ENCODE measurements at regions not wholly inside any gene's neighbourhood (a gene's known extent, or its start where the extent isn't known, plus 50 kb on each side); places are given as distances from the start of the nearest gene placed in this dataset.

DNA sequence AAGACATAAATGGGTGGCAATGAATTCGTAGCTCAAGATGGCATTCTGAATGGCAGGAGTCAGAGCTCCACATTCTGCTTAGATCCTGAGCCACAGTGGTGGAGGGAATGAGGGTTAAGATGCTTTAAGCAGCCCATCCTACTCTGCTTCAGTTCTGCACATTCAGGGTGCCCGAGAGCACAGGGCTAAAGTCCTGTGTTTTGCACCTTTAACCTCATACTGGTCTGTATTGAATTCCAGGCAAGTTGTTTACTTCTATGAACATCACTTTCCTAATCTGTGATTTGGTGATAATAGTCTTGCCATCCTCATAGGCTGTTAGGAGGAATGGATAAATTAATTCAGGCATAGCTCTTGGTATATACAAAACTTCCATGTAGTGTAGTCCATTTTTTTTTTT, 321.6 kb upstream of the CD180 start:
- intact Hi-C loops (cut with DNase I) = no loop called here
- H3K9ac ChIP-seq (ENCODE audit: low read depth in 2 of 2, low read length in 2 of 2) = no peak overlapping the region
- no peak for DNase-seq
- H3K27ac ChIP-seq = no peak overlapping the region
- TF ChIP-seq, protein P1, sequence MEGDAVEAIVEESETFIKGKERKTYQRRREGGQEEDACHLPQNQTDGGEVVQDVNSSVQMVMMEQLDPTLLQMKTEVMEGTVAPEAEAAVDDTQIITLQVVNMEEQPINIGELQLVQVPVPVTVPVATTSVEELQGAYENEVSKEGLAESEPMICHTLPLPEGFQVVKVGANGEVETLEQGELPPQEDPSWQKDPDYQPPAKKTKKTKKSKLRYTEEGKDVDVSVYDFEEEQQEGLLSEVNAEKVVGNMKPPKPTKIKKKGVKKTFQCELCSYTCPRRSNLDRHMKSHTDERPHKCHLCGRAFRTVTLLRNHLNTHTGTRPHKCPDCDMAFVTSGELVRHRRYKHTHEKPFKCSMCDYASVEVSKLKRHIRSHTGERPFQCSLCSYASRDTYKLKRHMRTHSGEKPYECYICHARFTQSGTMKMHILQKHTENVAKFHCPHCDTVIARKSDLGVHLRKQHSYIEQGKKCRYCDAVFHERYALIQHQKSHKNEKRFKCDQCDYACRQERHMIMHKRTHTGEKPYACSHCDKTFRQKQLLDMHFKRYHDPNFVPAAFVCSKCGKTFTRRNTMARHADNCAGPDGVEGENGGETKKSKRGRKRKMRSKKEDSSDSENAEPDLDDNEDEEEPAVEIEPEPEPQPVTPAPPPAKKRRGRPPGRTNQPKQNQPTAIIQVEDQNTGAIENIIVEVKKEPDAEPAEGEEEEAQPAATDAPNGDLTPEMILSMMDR (IDR thresholded peaks at IDR 0.05) = no peak
- H3K9me3 ChIP-seq = no peaks in the 10 kb centered on the region
- no peaks in the 10 kb centered on the region for H3K4me1 ChIP-seq
- no peaks in the 10 kb centered on the region for H3K27me3 ChIP-seq
- H3K4me3 ChIP-seq = no peak overlapping the region
- H3K36me3 ChIP-seq = no peaks in the 10 kb centered on the region

DNA sequence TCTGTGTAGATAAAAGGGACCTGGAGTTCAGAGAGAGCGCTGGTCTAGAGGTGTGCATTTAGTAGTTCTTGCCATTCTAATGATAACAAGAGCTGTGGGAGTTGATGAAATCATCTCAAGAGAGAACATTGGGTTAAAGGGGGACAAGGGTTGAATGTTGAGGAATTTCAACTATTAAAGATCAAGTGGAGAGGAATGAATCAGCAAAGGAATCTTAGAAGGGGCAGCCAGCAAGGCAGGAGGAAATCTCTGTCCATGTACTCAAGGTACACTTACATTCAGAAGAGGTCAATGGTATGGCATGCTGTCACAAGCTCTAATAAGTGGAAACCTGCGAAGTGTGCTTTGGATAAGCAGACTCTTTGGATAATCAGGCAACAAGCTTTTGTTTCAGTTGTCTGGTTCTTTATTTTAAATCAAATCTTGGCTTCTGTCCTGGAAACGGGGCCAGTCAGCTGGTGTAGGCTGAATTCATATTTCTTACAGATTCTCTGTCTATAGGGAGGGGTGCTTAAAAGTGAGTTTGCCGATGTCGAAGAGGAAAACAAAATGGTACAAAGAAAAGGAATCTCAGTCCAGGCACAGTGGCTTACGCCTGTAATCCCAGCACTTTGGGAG, 320.5 kb upstream of the CD180 start:
- no peaks in the 10 kb centered on the region for H3K27me3 ChIP-seq
- H3K27ac ChIP-seq = no peak overlapping the region
- H3K4me3 ChIP-seq = no peak overlapping the region
- no peak for DNase-seq
- intact Hi-C loops (cut with DNase I) = no loop called here
- TF ChIP-seq, protein P1 (IDR thresholded peaks at IDR 0.05) = no peak
- H3K36me3 ChIP-seq = no peaks in the 10 kb centered on the region
- H3K9me3 ChIP-seq = no peaks in the 10 kb centered on the region
- H3K4me1 ChIP-seq = no peaks in the 10 kb centered on the region
- no peak overlapping the region for H3K9ac ChIP-seq (ENCODE audit: low read depth in 2 of 2, low read length in 2 of 2)

DNA sequence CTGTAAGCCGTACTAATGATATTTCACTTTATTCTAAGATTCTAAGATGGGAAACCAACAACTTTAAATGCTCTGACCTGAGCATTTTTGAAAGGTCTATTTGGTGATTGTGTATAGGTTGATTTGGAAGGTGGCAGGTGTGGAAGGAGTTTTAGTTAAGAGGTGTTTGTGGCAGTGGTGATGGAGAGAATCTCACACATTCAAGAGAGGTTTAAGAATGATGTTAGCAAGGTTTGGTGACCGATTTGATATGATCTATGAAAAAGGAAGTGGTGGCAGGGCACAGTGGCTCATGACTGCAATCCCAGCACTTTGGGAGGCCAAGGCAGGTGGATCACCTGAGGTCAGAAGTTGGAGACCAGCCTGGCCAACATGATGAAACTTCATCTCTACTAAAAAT, 319.2 kb upstream of the CD180 start:
- TF ChIP-seq, protein P1 (IDR thresholded peaks at IDR 0.05) = no peak
- no peaks in the 10 kb centered on the region for H3K27me3 ChIP-seq
- H3K4me1 ChIP-seq = no peaks in the 10 kb centered on the region
- no peaks in the 10 kb centered on the region for H3K9me3 ChIP-seq
- H3K36me3 ChIP-seq = no peaks in the 10 kb centered on the region
- no peak overlapping the region for H3K9ac ChIP-seq (ENCODE audit: low read depth in 2 of 2, low read length in 2 of 2)
- H3K4me3 ChIP-seq = no peak overlapping the region
- intact Hi-C loops (cut with DNase I) = no loop called here
- no peak for DNase-seq
- no peak overlapping the region for H3K27ac ChIP-seq

DNA sequence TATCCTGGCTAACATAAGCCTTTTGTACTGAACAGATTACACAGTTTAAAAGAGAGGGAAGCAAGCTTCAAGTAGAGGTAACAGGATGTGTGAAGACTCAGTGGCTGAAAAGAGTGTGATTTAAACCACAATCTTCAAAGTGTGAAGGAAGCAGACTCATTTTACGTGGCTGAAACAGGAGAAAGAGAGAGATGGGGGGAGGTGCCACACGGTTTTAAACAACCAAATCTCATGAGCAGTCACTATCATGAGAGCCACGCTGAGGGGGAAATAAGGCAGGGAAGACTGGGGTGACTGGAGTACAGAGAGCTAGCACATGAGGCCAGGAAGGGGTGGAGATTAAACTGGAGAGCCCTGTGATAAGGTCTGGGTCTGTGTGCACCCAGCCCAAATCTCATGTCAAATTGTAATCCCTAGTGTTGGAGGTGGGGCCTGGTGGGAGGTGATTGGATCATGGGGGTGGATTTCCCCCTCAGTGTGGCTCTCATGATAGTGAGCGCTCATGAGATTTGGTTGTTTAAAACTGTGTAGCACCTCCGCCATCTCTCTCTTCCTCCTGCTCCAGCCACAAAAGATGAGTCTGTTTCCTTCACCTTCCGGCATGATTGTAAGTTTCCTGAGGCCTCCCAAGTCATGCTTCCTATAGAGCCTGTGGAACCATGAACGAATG, 318.6 kb upstream of the CD180 start:
- no peak overlapping the region for H3K9ac ChIP-seq (ENCODE audit: low read depth in 2 of 2, low read length in 2 of 2)
- intact Hi-C loops (cut with DNase I) = no loop called here
- H3K36me3 ChIP-seq = no peaks in the 10 kb centered on the region
- no peak overlapping the region for H3K4me3 ChIP-seq
- no peaks in the 10 kb centered on the region for H3K27me3 ChIP-seq
- no peaks in the 10 kb centered on the region for H3K4me1 ChIP-seq
- no peak for DNase-seq
- H3K9me3 ChIP-seq = no peaks in the 10 kb centered on the region
- TF ChIP-seq, protein P1 (IDR thresholded peaks at IDR 0.05) = no peak
- H3K27ac ChIP-seq = no peak overlapping the region

DNA sequence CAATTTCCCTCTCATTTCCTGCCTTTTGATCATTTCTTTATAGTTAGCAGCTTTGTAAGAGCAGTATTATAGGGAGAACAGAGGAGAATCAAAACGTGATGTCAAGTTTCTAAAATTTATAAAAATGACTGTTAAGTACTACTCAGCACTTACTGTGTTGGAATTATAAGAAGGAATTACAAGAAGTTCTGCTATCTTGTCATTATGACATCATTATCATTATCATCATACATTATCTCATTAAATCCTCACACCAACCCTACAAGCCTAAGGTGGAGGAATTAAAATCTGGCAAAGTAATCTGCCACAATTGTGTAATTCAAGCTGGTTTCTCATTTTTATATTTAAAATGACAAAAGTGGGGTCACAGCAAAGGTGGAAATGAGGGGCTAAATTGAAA, 316.2 kb upstream of the CD180 start:
- no peak overlapping the region for H3K27ac ChIP-seq
- no peaks in the 10 kb centered on the region for H3K36me3 ChIP-seq
- no peaks in the 10 kb centered on the region for H3K4me1 ChIP-seq
- H3K9ac ChIP-seq (ENCODE audit: low read depth in 2 of 2, low read length in 2 of 2) = no peak overlapping the region
- TF ChIP-seq, protein P1 (IDR thresholded peaks at IDR 0.05) = no peak
- H3K4me3 ChIP-seq = no peak overlapping the region
- intact Hi-C loops (cut with DNase I) = no loop called here
- DNase-seq = no peak
- no peaks in the 10 kb centered on the region for H3K27me3 ChIP-seq
- H3K9me3 ChIP-seq = no peaks in the 10 kb centered on the region
